ENCODE measurements at regions not wholly inside any gene's neighbourhood (a gene's known extent, or its start where the extent isn't known, plus 50 kb on each side); places are given as distances from the start of the nearest gene placed in this dataset.

DNA sequence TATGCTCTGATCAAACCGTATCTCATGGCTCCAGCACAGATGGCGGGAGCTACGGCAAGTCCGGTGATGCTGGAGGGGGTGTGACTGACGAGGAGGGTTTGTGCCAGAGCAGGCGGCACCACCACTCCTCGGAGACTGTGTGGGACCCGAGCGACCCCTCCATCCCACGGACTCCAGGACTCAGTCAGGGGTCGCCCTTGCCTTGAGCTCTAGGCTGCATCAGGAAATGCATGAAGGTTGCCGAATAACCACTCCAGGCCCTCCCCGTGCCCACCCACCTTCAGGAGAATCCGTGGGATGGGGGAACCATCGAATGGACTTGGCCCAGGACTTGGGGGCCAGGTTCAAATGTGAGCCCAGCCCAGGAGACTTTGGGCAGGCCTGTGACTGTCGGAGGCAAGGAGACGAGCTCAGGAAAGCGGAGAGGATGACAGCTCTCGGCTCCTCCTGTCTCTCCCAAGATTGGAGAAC is 60.2 kb upstream of the ZNF469 start:
- TF ChIP-seq SNAI2 (CRISPR knock-in tag; IDR thresholded peaks at IDR 0.05) (no peak), ZFP30 (CRISPR knock-in tag; IDR thresholded peaks at IDR 0.05) (no peak), CSDC2 (CRISPR knock-in tag; IDR thresholded peaks at IDR 0.05) (no peak), ZNF565 (CRISPR knock-in tag; conservative IDR thresholded peaks at IDR 0.05; ENCODE audit: low read depth) (no peak), BACH2 (CRISPR knock-in tag; IDR thresholded peaks at IDR 0.05; ENCODE audit: borderline replicate concordance) (no peak), ZC3H10 (CRISPR knock-in tag; IDR thresholded peaks at IDR 0.05) (no peak), ZNF8 (CRISPR knock-in tag; IDR thresholded peaks at IDR 0.05) (no peak), ARNTL (CRISPR knock-in tag; IDR thresholded peaks at IDR 0.05; ENCODE audit: borderline replicate concordance, low read depth) (no peak), PPARA (CRISPR knock-in tag; IDR thresholded peaks at IDR 0.05; ENCODE audit: borderline replicate concordance) (no peak), ESRRG (CRISPR knock-in tag; IDR thresholded peaks at IDR 0.05) (no peak), ZFP3 (CRISPR knock-in tag; IDR thresholded peaks at IDR 0.05) (no peak)
- TF ChIP-seq, protein P1, sequence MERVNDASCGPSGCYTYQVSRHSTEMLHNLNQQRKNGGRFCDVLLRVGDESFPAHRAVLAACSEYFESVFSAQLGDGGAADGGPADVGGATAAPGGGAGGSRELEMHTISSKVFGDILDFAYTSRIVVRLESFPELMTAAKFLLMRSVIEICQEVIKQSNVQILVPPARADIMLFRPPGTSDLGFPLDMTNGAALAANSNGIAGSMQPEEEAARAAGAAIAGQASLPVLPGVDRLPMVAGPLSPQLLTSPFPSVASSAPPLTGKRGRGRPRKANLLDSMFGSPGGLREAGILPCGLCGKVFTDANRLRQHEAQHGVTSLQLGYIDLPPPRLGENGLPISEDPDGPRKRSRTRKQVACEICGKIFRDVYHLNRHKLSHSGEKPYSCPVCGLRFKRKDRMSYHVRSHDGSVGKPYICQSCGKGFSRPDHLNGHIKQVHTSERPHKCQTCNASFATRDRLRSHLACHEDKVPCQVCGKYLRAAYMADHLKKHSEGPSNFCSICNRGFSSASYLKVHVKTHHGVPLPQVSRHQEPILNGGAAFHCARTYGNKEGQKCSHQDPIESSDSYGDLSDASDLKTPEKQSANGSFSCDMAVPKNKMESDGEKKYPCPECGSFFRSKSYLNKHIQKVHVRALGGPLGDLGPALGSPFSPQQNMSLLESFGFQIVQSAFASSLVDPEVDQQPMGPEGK (CRISPR knock-in tag; IDR thresholded peaks at IDR 0.05; ENCODE audit: borderline replicate concordance), result no peak
- TF ChIP-seq, protein P2, sequence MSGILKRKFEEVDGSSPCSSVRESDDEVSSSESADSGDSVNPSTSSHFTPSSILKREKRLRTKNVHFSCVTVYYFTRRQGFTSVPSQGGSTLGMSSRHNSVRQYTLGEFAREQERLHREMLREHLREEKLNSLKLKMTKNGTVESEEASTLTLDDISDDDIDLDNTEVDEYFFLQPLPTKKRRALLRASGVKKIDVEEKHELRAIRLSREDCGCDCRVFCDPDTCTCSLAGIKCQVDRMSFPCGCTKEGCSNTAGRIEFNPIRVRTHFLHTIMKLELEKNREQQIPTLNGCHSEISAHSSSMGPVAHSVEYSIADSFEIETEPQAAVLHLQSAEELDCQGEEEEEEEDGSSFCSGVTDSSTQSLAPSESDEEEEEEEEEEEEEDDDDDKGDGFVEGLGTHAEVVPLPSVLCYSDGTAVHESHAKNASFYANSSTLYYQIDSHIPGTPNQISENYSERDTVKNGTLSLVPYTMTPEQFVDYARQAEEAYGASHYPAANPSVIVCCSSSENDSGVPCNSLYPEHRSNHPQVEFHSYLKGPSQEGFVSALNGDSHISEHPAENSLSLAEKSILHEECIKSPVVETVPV (CRISPR knock-in tag; IDR thresholded peaks at IDR 0.05), result no peak
